IMR-90 (cell line): ENCODE measurements at regions not wholly inside any gene's neighbourhood (a gene's known extent, or its start where the extent isn't known, plus 50 kb on each side); places are given as distances from the start of the nearest gene placed in this dataset.

ENCODE experiments used
- ATAC-seq: fragments of 200-7000 bp; cut with Tn5 transposase; 2 replicates; pipeline ENCODE4 v1.9.1; 2020; ENCODE audit warnings: low read depth, mild to moderate bottlenecking, moderate library complexity
- BruUV-seq: library from RNA; stranded (reverse); fragments of 400-500 nt; replicated peaks from 2 replicates; lab custom pipeline; 2021; lab: Mats Ljungman, UMichigan
- CTCF ChIA-PET: fragments of 300-600 bp; formaldehyde crosslinking; extraction: SDS; loops from one replicate; lab custom pipeline; 2021; ENCODE audit warnings: antibody characterized with exemption; lab: Yijun Ruan, JAX
- POLR2A ChIA-PET: fragments of 300-600 bp; sonication (Branson Sonifier 250); formaldehyde crosslinking; loops from one replicate; lab custom pipeline; 2022; ENCODE audit warnings: antibody characterized with exemption; ENCODE audit not compliant: unreplicated experiment; lab: Charles Lee
- DNase-seq: peaks from one replicate; pipeline ENCODE4 v3.0.0; 2013
- H2AFZ ChIP-seq: replicated peaks from 2 replicates; pipeline ENCODE3; 2013; ENCODE audit warnings: low read length, mild to moderate bottlenecking; ENCODE audit not compliant: poor library complexity
- H2AK5ac ChIP-seq: 2 replicates; pipeline ENCODE4 v1.6.1; 2013; ENCODE audit warnings: low read depth, low read length, inconsistent platforms
- H2AK9ac ChIP-seq: replicated peaks from 2 replicates; pipeline ENCODE3; 2013; ENCODE audit warnings: mild to moderate bottlenecking, low read depth, low read length, moderate library complexity; ENCODE audit not compliant: poor library complexity
- H2BK120ac ChIP-seq: 2 replicates; pipeline ENCODE4 v1.6.1; 2013; ENCODE audit warnings: low read depth, low read length, inconsistent platforms
- H2BK15ac ChIP-seq: 3 replicates; pipeline ENCODE4 v1.6.1; 2013; ENCODE audit warnings: low read depth, low read length, inconsistent platforms
- H2BK20ac ChIP-seq: 2 replicates; pipeline ENCODE4 v1.6.1; 2013; ENCODE audit warnings: low read depth, mild to moderate bottlenecking, inconsistent platforms, low read length, moderate library complexity
- H2BK5ac ChIP-seq: 2 replicates; pipeline ENCODE4 v1.6.1; 2013; ENCODE audit warnings: mild to moderate bottlenecking, low read depth, low read length, inconsistent platforms; ENCODE audit not compliant: poor library complexity, severe bottlenecking
- H3K14ac ChIP-seq: replicated peaks from 2 replicates; pipeline ENCODE4 v1.6.1; 2013; ENCODE audit warnings: low read depth, low read length, inconsistent platforms
- H3K18ac ChIP-seq: 2 replicates; pipeline ENCODE4 v1.6.1; 2013; ENCODE audit warnings: low read depth, low read length, control low read depth
- H3K23ac ChIP-seq: 2 replicates; pipeline ENCODE4 v1.6.1; 2013; ENCODE audit warnings: low read depth, low read length, inconsistent platforms
- H3K27ac ChIP-seq: 2 replicates; pipeline ENCODE4 v1.5.1; 2013; ENCODE audit warnings: mild to moderate bottlenecking, control low read depth, low read length; ENCODE audit not compliant: insufficient read depth
- H3K27me3 ChIP-seq: 2 replicates; pipeline ENCODE4 v1.6.1; 2013; ENCODE audit warnings: low read length; ENCODE audit not compliant: control insufficient read depth, insufficient read depth
- H3K36me3 ChIP-seq: 2 replicates; pipeline ENCODE4 v1.6.1; 2013; ENCODE audit warnings: low read length, mixed read lengths; ENCODE audit not compliant: control insufficient read depth, insufficient read depth
- H3K4ac ChIP-seq: 2 replicates; pipeline ENCODE4 v1.6.1; 2013; ENCODE audit warnings: low read depth, low read length, inconsistent platforms
- H3K4me1 ChIP-seq: 2 replicates; pipeline ENCODE4 v1.6.1; 2013; ENCODE audit warnings: low read length, mixed read lengths; ENCODE audit not compliant: control insufficient read depth, insufficient read depth
- H3K4me2 ChIP-seq: 2 replicates; pipeline ENCODE4 v1.6.1; 2013; ENCODE audit warnings: low read depth, mild to moderate bottlenecking, control low read depth, low read length, moderate library complexity
- H3K4me3 ChIP-seq: 2 replicates; pipeline ENCODE4 v1.5.1; 2013; ENCODE audit warnings: low read depth, mild to moderate bottlenecking, control low read depth, low read length, moderate library complexity; ENCODE audit not compliant: insufficient read depth
- H3K56ac ChIP-seq: 2 replicates; pipeline ENCODE4 v1.6.1; 2013; ENCODE audit warnings: low read length, inconsistent platforms; ENCODE audit not compliant: insufficient read depth; ENCODE audit errors: extremely low read depth
- H3K79me1 ChIP-seq, 2 experiments: 2 replicates each; pipeline ENCODE4 v1.6.1; 2013; ENCODE audit warnings: low read length in 2 of 2, inconsistent platforms in 1 of 2, low read depth in 1 of 2
- H3K9ac ChIP-seq: 2 replicates; pipeline ENCODE4 v1.6.1; 2013; ENCODE audit warnings: low read depth, low read length, control low read depth
- H3K9me1 ChIP-seq: 2 replicates; pipeline ENCODE4 v1.6.1; 2013; ENCODE audit warnings: low read length, inconsistent platforms; ENCODE audit not compliant: insufficient read depth
- H3K9me3 ChIP-seq: 2 replicates; pipeline ENCODE4 v1.6.1; 2013; ENCODE audit warnings: low read length; ENCODE audit not compliant: control insufficient read depth, insufficient read depth
- H4K20me1 ChIP-seq: 2 replicates; pipeline ENCODE4 v1.6.1; 2013; ENCODE audit warnings: low read length, inconsistent platforms; ENCODE audit not compliant: insufficient read depth
- H4K5ac ChIP-seq: 2 replicates; pipeline ENCODE4 v1.6.1; 2013; ENCODE audit warnings: mild to moderate bottlenecking, low read depth, low read length, control low read depth
- H4K8ac ChIP-seq, 2 experiments: 2 replicates each; pipeline ENCODE4 v1.6.1; 2013; ENCODE audit warnings: low read depth in 2 of 2, low read length in 2 of 2, control low read depth in 1 of 2, inconsistent platforms in 1 of 2
- H4K91ac ChIP-seq: 2 replicates; pipeline ENCODE4 v1.6.1; 2013; ENCODE audit warnings: low read depth, low read length, inconsistent platforms; ENCODE audit not compliant: insufficient read depth
- CEBPB ChIP-seq: IDR thresholded peaks from 2 replicates; pipeline ENCODE4 v1.6.1; 2012; ENCODE audit warnings: low read depth, low read length, improper control_type of control experiment
- MAZ ChIP-seq: IDR thresholded peaks from 2 replicates; pipeline ENCODE4 v1.6.1; 2012; ENCODE audit warnings: low read depth, mild to moderate bottlenecking, low read length, improper control_type of control experiment, moderate library complexity, borderline replicate concordance
- USF2 ChIP-seq: fragments of 150-350 bp; IDR thresholded peaks from 2 replicates; pipeline ENCODE4 v1.6.1; 2017; ENCODE audit warnings: mild to moderate bottlenecking, antibody characterized with exemption, low read length, low read depth
- WGBS, 2 experiments: methylation state at CpG; one replicate each; pipeline versions ENCODE4 v1.1.5 to v1.1.7; 2013; ENCODE audit warnings: missing lambda C conversion rate in 2 of 2; ENCODE audit not compliant: insufficient read length in 1 of 2; ENCODE audit errors: extremely low coverage in 2 of 2; 5-methylcytosine and 5-hydroxymethylcytosine counted together
- dilution Hi-C: fragments of 300-500 bp; cut with HindIII; formaldehyde crosslinking; loops from one replicate; pipeline ENCODE4 v1.14.3; 2018; ENCODE audit warnings: low sequenced_read_pairs; ENCODE audit not compliant: unreplicated experiment
- in situ Hi-C: fragments of 300-500 bp; cut with MboI; formaldehyde crosslinking; loops from 3 replicates; pipeline ENCODE4 v1.14.3; 2019; ENCODE audit warnings: low sequenced_read_pairs, inconsistent platforms, mixed read lengths
- intact Hi-C: fragments of 100-400 bp; cut with micrococcal nuclease; formaldehyde crosslinking; loops from 2 replicates; pipeline ENCODE4 v1.10.0; 2022

DNA sequence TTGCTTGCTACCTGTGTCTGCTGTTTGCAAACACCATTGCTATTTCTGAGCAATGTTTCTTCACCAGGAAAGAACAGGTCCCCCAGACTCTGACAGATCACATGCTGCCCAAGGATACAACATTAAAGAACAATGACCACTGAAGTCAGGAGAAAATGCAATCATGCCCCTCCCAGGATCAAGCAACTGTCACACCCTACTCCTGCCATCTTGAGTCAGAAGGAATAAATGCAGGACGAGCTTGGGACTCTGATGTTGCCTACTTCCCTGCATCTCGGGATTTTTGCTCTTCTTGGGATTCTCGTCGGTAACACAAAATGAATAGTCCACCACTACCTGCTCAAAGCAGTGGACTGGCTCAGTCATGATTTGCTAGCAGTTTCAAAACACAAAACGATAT lies 490.6 kb downstream of the COG6 start:
- H2BK15ac ChIP-seq, result no peak overlapping the region
- no peak overlapping the region for H3K27ac ChIP-seq
- no peak overlapping the region for H2AK5ac ChIP-seq
- CTCF ChIA-PET, result no interaction called here
- no peaks in the 10 kb centered on the region for H3K4me1 ChIP-seq
- no peaks in the 10 kb centered on the region for H3K9me3 ChIP-seq
- H3K18ac ChIP-seq, result no peak overlapping the region
- no peak overlapping the region for H3K4me2 ChIP-seq
- ATAC-seq (no peak), DNase-seq (no peak)
- no peaks in the 10 kb centered on the region for H4K20me1 ChIP-seq
- POLR2A ChIA-PET, result no interaction called here
- no peak overlapping the region for H3K4me3 ChIP-seq
- H3K14ac ChIP-seq, result no peak overlapping the region
- H4K91ac ChIP-seq, result no peak overlapping the region
- H3K56ac ChIP-seq, result no peak overlapping the region
- no peak overlapping the region for H2BK20ac ChIP-seq
- H4K5ac ChIP-seq, result no peak overlapping the region
- BruUV-seq, result no TSS peak
- no peak overlapping the region for H2AK9ac ChIP-seq
- H3K27me3 ChIP-seq, result no peaks in the 10 kb centered on the region
- H3K23ac ChIP-seq, result no peak overlapping the region
- H4K8ac ChIP-seq, result no peak overlapping the region
- TF ChIP-seq MAZ, result no peak
- no peak for TF ChIP-seq CEBPB
- no peak for TF ChIP-seq USF2
- H3K9ac ChIP-seq, result no peak overlapping the region
- intact Hi-C loops, result no loop called here
- H2BK120ac ChIP-seq, result no peak overlapping the region
- no peaks in the 10 kb centered on the region for H3K9me1 ChIP-seq
- no peak overlapping the region for H2BK5ac ChIP-seq
- H2AFZ ChIP-seq, result no peak overlapping the region
- no peaks in the 10 kb centered on the region for H3K79me1 ChIP-seq
- 20% methylated on average over 1 of the region's 5 CpGs; no CpG with 5 or more reads in 1 of the 2 experiments for WGBS, 2 experiments
- H3K36me3 ChIP-seq, result no peaks in the 10 kb centered on the region
- in situ Hi-C loops, result no loop called here
- dilution Hi-C loops, result no loop called here
- H3K4ac ChIP-seq, result no peak overlapping the region
